NCI-H2171 treated with DMSO at 0.1 percent for 48 hours (cell line): ENCODE measurements at regions not wholly inside any gene's neighbourhood (a gene's known extent, or its start where the extent isn't known, plus 50 kb on each side); places are given as distances from the start of the nearest gene placed in this dataset.

Experiments
- DNase-seq: peaks from one replicate; lab custom pipeline; 2025; lab: John Stamatoyannopoulos, UW

DNA sequence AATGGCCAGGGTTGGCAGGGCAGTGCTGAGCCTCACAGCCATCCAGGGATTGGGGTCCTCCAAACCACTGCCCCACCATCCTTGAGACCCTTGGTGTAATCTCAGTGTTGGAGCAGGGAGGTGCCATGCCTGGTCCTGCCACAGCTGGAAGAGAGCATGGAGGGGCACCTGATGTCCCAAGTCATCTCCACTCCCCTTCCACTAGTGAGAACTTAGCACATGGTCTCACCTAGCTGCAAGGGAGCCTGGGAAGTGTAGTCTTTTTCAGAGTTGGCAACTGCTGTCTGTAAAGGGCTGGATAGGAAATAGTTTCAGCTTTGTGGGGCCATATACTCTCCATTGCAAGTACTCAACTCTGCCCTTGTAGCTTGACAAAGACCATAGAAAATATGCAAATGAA is 238.7 kb downstream of the RPS24 start:
- DNase-seq, result no peak

DNA sequence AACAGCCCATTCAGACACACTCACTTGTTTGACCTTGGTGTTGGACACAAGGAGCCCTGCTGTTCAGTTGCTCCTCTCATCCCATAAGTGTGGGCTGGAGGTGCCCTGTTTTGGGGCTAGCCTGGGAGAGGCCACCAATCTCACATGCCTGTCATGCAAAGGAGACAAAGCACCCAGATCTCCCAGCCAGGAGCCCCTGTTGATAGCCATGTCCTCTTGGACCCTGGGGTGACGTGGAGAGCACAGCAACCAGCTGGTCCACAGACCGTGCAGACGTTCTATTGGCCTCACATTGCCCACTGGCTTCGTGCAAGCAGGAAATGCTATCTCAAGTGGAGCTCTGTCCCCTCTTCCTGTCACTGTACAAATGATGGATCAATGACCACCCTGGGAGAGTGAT is 240.8 kb downstream of the RPS24 start:
- DNase-seq, result no peak

DNA sequence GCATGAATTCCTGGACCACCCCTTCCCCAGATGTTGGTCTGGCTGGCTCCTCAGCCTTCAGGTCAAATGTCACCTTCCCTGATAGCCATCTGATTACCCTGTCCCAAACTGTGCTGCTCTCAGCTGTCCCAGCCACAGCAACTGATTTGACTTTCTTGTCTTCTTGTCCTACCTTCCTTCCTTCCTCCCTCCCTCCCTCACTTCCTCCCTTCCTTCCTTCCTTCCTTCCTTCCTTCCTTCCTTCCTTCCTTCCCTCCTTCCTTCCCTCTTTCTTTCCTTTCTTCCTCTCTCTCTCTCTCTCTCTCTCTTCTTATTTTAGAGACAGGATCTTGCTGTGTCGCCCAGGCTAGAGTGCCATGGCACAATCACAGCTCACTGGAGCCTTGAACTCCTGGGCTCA is 242.5 kb downstream of the RPS24 start:
- no peak for DNase-seq

DNA sequence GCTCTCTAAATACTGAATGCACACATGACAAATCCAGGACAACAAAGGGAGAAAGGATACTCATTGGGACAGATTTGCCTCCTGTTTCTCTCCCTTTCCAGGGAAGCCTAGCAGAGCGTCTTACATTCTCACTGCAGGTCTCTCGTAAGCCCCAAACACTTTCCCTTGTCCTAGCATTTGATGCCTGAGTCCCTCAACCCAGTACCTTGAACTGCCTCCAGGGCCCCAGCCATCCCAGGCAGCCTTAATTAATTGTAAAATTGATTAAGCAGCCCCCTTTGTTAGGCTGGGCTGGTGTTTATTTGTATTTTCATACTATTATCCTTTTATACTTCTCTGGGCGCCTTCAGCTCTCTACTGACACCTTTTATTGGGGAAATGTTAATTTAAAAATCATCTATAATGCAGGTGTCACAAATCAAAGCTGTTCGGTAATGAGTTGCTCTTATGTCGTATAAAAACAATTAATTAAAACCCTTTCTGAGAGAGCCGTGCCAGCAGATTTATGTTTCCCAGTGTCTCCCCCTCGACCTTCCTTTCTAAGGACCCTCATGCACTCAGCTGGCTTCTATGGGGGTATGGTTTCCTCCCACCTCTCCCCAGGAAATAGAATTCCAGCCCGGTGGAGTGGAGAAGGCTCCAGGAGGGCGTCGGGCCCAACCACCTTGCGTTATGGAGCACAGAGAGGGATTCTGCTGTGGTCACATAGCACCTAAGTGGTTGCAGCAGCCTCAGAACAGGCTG is 243.8 kb downstream of the RPS24 start:
- DNase-seq, result no peak

DNA sequence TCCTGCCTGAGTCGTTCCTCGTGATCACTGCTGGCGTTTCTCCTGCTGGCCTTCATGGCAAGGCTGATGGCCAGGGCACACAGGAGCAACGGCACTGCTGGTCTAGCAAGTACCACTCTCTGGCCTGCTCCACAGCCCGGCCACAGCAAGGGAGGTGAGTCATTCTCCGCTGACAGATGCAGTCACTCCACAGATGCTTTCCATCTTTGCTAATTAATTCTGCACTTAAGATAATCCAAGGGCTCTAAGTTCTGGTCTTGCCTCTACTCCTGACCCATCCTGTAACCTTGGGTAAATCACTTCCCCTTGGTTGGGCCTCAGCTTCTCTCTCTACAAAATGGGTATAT is 244.4 kb downstream of the RPS24 start:
- DNase-seq, result no peak

DNA sequence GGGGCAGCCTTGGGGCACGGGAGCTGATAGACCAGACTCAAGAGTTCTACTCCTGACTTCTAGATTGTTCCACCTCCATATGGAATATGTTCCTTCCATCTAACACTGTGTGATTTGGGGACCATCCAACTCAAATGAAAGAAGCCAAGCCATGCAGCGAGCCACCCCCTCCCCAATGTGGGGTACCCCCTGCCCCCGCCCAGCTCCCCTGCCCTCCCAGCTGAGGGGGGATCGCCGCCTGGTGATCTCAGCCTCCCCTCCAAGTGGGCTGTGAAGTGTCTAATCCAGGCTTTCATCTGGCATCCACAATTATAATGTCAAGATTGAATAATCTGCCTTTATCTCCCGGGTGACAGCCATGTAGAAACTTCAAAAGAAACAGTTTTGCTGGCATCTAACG is 246.1 kb downstream of the RPS24 start:
- DNase-seq, result no peak

DNA sequence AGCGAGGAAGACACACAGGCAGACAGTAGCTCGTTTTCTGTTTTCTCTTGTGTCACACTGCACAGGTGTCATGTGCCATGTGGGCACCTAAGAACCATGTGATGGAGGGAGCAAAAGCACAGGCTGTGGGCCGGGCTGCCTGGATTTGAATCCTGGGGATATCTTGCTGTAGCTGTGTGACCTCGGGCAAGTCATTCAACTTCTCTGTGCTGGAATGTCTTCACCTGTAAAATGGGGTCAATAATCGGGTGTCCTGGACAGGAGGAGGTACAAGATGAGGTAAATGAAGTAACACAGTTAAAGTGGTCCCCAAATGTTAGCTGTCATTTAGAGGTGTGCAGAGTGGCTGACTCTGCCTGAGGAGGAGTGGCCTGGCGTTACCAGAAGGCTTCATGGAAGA is 246.9 kb downstream of the RPS24 start:
- no peak for DNase-seq

DNA sequence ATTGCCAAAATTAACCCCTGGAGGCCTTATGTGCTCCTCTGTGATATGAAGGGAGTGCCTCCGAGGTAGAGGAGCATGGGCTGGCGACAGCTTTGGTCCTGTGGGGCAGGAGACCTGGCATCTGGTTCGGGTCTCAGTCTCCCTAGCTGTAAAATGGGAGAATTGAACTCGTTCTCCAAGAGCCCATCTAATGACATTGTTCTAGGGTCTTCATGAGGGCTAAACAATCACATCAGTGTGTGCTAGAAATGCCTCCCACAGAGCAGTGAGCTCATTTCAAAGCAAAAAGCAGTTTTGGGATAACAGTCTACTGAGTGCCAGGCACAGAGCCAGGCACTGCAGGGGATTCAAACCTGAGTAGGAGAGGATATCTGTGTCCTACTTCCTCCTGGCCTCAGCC is 248.0 kb downstream of the RPS24 start:
- DNase-seq, result no peak

DNA sequence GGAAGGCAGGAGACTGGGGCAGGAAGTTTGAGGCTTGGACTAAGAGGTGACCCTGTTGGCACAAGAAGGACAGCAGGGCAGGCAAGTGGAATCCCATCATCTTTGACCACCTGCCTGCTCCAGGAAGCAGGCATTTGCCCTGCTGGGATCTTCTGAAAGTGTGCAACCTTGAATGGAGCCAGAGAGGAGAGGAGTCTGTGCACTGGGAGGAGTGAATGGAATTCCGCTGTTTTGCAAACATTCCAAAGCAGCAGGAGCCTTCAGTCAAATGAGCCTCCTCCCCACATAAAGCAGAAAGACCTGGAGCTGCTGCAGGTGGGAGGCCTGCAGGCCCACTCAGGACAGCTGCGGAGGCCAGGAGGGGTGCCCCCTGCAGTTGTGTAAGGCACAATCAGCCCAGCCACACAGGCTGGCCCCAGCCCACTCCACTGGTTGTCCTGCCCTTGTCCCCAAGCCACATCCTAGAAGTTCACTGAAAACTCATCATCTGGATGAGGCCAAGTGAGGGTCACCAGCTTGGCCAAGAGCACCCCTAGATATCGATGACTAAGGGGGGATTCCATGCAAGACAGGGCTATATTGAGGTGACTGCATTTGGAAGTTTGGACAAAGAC is 249.5 kb downstream of the RPS24 start:
- DNase-seq, result no peak

DNA sequence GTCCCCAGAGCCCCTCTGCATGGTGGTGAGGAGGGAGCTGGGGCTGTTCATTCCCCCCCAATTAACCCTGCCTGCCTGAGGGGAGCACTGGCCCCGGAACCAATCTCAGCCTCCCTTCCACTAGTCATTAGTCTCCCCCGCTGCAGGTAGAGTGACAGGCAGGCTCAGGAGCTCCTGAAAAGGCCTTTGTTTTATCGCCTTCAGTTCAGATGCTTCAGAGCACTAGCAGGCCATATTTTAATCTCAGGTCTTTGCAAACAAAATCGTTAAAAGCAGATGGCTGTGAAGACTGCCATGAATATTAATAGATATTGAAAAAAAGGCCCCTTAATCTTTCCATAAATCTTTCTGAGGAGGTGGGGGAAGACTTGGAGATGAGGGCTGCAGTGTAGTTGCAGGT is 250.7 kb downstream of the RPS24 start:
- peak; percentile 9 for DNase-seq

DNA sequence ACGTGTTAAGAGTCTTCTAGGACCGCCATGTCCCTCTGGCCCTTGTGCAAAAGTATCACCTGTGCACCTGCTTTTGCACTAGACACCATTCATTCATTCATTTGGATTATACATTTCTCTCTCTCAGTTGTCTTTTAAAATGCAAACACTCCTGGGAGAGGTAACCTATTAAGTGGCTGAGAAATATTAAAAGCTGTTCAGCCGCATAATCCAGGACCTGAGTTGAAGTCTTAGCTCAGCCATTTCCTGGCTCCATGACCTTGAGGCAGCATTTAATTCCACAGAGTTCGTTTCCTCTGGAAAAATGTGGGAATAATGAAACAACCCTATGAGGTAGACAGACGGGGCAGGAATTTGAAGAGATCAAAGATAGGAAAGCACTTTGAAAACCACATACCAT is 251.6 kb downstream of the RPS24 start:
- DNase-seq, result no peak

DNA sequence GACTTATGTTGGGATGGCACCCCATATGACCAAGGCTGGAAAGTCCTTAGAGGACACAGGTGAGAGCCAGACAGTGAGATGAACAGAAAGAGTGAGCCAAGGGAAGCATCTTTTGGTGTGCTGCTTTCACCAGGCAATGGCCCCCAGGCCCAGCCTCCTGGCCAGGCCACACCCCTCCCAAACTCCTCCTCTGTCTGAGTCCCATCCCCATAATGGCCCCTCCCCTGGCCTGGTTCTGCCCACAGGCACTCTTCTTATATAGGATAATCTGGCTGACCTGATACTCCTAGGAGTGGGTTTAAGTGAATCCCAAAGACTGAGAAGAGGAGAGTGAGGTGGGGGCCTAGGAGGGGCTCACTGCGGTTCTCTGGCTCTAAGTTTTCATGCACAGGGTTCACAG is 252.5 kb downstream of the RPS24 start:
- DNase-seq, result no peak

DNA sequence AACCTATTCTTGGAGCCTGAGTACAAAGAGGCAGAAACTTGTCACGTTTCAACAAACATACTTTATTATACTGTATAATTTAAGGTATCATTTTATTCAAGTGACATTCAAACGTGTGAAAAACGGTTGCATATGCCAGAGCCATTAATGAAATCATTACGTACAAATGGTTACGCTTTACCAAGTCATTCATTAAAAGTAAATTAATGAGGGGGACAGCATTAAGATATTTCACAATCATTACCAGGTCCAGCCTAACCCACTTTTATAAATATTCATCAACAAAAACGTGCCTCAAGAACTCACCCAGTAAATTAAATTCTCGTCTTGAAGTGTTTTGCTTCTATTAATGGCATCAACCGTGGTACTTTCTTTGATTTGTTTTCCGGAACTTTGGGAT is 253.0 kb downstream of the RPS24 start:
- no peak for DNase-seq

DNA sequence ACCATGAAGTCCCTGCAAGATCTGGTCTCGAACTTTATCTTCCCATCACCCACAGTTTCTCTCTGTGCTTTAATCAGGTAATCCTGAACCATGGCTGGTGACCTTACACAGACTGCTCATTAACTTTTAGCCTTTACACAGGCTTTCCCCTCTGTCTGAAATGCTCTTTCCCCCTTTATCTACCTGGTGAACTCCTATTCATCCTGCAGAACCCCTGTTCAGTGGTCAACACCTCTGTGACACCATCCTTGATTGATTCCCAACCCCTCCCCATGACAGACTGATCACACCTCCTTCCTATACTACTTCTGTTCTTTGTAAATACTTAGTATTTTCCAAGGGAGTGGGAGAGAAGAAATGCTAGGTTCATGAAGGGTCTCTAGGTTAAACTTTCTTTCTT is 254.0 kb downstream of the RPS24 start:
- DNase-seq, result no peak

DNA sequence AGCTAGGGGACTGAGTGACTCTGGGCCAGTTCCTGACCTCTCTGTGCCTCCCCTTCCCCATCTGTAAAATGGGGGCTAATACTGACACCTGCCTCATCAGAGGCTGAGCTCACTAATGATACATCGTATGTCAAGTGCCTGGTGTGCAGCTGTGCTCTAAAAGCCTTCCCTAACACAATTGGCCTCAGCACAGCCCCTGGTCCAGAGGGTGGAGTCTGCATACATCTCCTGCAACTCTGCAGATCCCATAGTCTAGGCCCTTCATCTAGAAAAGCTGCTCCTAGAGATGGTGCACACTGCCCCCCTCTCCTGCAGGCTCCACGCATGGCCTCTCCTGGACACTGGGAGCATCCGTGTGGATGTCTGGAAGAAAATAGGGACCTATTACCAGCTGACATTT is 255.0 kb downstream of the RPS24 start:
- DNase-seq, result peak; percentile 31

DNA sequence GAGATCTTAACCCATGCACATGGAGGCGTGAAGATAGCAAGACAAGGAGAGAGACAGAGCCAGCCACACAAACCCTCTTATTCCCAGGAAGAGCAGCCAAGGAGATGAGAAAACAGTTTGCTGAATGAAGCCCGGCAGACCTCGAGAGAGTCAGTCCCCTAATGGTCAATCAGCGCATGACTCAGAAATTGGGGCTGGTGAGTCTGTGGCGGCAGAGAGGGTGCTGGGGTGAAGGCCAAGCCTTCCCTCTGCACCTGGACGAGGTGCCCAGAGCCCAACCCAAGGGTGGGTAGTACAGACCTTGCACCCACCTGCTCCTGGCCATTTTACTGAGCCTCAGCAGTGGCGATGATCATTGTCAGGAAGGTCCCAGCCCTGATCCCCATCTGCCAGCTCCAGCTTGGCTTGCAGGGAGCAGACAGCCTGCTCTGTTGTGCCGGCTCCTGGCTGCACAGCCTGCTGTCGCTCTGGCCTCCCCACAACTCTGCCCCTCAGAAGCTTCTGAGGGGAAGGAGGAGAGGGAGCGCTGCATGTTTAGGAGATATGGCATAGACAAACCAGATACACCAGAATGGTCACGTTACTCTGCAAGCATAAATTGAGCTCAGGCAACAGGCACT is 256.6 kb downstream of the RPS24 start:
- peak; percentile 33 for DNase-seq

DNA sequence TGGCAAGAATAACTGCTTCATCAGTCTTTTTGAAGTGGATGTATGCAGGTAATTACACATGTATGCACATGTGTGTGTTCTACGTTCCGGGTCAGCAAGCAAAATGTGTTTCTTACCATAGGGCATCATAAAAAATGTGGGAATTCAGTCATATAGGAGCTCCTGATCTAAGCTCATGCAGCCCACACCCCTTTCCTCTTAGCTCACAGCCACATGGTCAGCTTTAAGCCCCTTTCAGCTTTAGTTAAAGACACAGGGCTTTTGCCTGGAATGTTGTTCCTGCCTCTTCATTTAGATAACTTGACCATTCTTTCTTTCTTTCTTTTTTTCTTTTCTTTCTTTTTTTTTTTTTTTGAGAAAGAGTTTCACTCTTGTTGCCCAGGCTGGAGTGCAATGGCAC is 258.1 kb downstream of the RPS24 start:
- DNase-seq, result no peak

DNA sequence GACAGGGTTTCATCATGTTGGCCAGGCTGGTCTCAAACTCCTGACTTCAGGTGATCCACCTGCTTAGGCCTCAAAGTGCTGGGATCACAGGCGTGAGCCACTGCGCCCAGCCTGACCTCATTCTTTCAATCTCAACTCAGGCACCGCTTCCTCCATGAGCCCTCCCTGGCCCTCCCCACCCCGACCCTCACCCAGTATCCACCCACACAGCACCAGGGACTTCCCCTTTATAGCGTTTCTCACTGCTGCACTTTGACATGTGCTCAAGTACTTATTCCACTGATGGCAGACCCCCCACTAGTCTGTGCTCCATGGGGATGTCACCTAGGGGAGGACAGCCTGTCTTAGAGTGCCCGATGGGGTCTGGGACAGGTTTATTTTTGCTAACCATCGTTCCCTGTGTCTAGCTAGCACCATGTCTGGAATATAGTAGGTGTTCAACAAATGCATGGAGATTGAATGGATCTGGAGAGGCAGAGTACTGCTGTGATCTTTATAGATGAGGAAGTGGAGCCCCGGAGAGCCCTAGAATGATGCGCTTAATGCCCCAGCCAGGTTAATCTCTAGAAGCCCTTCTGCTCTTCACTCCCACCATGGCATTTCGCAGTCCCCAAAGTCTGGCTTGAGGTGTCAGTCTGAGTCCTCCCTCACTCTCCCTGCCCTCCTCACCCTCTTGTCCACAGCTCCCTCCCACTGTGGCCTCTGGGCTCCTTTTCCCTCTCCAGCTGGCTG is 258.8 kb downstream of the RPS24 start:
- no peak for DNase-seq

DNA sequence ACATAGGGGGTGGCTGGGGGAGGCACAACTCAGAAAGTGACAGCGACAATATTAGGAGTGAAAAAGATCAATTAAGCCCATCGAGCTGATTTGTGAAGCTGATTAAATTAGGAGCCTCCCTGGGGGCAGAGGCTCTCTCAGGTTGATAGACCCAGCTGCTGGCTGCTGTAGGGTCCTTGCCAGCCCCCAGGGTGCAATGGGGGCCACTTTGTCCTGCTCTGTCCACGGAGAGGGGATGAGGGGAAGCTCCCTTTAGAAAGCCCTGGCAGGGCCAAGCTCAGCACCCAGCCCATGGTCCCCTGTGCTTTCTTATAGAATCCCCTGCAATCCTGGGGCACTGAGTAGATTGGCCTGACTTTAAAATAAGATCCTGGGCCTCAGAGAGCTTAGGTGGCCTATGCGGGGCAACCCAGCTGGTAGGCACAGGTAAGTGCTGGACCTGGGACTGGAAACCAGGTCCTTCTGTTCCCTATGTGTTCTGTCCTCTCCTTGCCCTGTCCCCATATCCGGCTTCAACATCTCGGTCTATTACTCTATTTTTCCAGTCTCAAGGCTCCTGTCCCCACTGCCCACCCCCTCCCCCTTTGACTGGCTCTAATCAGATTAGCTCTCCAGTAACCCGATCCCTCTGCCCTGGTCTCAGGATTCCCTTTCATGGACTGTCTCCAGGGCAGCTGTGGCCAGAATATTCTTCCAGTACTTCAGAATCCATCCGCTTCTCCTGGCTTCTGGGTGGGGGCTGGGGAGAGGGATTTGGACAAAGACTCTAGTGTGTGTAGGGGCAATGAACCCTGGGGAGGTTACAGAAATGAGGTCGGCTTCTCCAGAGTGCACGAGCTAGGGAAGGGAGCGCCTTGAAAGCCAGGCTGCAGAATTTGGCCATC is 259.6 kb downstream of the RPS24 start:
- no peak for DNase-seq

DNA sequence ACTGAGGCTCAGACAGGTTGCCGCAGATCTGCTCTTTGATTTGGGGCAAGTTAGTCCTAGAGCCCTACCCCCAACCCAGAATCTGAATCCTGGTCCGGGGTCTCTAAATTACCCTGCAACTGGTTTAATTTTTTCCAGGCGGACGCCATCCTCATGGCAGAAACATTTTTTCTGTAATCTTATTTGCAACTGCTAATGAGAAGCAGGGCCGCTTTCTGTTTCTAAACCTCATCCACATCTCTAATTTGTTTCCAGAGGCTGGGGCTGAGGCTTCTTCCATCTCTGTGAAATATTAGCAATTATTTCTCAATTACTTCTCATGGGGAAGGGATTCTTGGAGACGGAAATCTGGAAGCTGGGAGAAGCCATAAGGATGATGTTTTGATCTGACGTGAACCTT is 261.6 kb downstream of the RPS24 start:
- no peak for DNase-seq

DNA sequence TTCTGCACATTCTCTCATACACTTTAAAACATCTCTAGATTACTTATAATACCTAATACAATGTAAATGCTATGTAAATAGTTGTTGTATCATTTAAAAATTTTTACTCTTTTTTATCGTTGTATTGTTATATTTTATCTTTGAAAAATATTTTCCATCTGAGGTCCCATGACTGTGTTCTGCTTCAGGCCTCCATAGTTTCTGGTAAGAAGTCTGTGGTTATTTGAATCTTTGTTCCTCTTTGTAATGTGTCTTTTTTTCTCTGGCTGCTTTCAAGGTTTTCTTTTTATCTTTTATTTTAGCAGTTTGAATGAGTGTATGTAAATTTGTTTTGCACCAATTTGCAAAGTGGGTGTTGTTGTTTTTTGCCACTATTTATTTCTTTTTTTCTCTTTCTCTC is 263.1 kb downstream of the RPS24 start:
- DNase-seq, result no peak

DNA sequence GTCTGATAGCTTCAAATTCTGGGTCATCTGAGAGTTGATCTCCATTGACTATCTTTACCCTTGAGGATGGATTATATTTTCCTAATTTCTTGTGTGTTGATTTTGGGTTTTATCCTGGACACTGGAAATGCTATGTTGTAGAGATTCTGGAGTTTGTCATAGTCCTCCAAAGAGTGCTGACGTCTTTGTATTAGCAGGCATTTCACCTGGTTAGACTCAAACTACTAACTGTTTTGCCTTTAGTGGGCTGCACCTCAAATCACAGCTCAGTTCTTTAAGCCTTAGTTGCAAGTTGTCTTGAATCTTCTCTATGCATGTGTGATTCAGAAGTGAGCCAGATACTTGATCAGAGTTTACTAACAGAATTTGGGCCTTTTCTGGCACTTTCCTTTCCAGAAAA is 264.3 kb downstream of the RPS24 start:
- no peak for DNase-seq
